GM23338 (cell line): ENCODE measurements at regions not wholly inside any gene's neighbourhood (a gene's known extent, or its start where the extent isn't known, plus 50 kb on each side); places are given as distances from the start of the nearest gene placed in this dataset.

Experiments used
- CREB1 ChIP-seq: fragments of 250-450 bp; sonication (Bioruptor Pico); IDR thresholded peaks from 2 replicates; pipeline ENCODE4 v1.5.0; 2020; ENCODE audit warnings: low read depth, mild to moderate bottlenecking, moderate library complexity
- CTCF ChIP-seq, 2 experiments: fragments of 200-600 bp in 1 of 2; sonication (generic) in 1 of 2; conservative IDR thresholded peaks; 2 replicates each; pipeline versions ENCODE4 v1.5.1 to v1.6.1; 2016 to 2017; ENCODE audit warnings: antibody characterized with exemption in 2 of 2, low read depth in 2 of 2, mild to moderate bottlenecking in 2 of 2, moderate library complexity in 1 of 2
- EZH2 ChIP-seq: fragments of 200-600 bp; sonication (generic); IDR thresholded peaks from one replicate; pipeline ENCODE4 v1.8.0; 2017; ENCODE audit warnings: antibody characterized with exemption, mild to moderate bottlenecking, low read depth; ENCODE audit not compliant: unreplicated experiment
- EZH2phosphoT487 ChIP-seq: fragments of 200-600 bp; sonication (generic); IDR thresholded peaks from one replicate; pipeline ENCODE4 v1.8.1; 2018; ENCODE audit warnings: antibody characterized with exemption; ENCODE audit not compliant: unreplicated experiment
- JUNB ChIP-seq: IDR thresholded peaks from one replicate; pipeline ENCODE4 v1.6.1; 2016; ENCODE audit warnings: antibody characterized with exemption; ENCODE audit not compliant: unreplicated experiment
- POLR2AphosphoS5 ChIP-seq: IDR thresholded peaks from 2 replicates; pipeline ENCODE4 v1.6.1; 2016; ENCODE audit warnings: antibody characterized with exemption, low read depth
- REST ChIP-seq: IDR thresholded peaks from one replicate; pipeline ENCODE4 v1.6.1; 2018; ENCODE audit warnings: antibody characterized with exemption; ENCODE audit not compliant: unreplicated experiment
- ZNF331 ChIP-seq: fragments of 250-450 bp; sonication (Bioruptor Pico); IDR thresholded peaks from 2 replicates; pipeline ENCODE4 v1.5.0; 2020; ENCODE audit warnings: low read depth, mild to moderate bottlenecking, moderate library complexity

GRCh38 chr2:201975434-201975833 is 58.2 kb upstream of the FZD7 start:
- TF ChIP-seq CTCF (conservative IDR thresholded peaks at IDR 0.05; ENCODE audit: low read depth in 2 of 2) (no peak), EZH2 (no peak), REST (no peak), POLR2AphosphoS5 (no peak), ZNF331 (CRISPR knock-in tag) (no peak), EZH2phosphoT487 (no peak), JUNB (no peak), CREB1 (CRISPR knock-in tag) (no peak)
